HG03064 (cell line): ENCODE measurements at regions not wholly inside any gene's neighbourhood (a gene's known extent, or its start where the extent isn't known, plus 50 kb on each side); places are given as distances from the start of the nearest gene placed in this dataset.
"Not testable (repeated sequence)": the region's sequence is repeated elsewhere in the genome, so short reads cannot be mapped to it uniquely, and the experiment has no call there.

Experiments used
- ATAC-seq: cut with Tn5 transposase; IDR thresholded peaks from one replicate; pipeline ENCODE4 v1.9.1; 2021; ENCODE audit warnings: low read depth; ENCODE audit not compliant: unreplicated experiment

DNA sequence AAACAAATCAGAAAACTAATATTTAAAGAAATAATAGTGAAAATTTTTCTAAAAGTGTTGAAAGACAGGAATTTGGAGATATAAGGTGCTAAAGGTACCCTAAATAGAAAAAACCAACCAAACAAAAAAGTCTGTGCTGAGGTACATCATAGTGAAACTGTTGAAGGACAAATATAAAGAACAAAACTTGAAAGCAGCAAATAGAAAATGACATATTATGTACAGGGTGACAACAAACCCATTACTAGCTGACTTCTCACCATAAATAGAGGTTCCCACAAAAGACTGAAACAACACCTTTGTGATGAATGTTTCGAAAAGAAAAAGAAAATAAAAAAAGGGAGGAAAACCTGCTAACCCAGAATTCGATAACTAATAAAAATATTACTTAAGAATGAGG lies 502.5 kb upstream of the NECTIN3 start:
- no peak for ATAC-seq

DNA sequence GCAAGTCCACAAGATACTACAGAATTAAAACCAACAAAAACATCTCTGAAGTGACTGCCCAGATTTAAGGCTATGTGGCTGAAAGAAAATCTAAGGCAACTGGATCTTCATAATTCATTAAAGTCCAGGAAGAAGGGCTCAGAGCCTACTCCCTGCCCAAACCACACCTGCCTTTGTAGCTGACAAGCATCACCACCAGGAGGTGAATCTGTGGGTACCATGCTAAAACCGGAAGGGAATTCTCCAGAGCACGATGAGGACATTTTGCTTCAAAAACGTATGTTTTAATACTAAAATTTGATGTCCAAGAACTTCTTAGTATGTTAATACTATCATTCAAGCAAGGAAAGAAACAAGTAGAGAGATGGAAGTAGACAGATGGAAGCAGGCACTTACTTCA lies 495.9 kb upstream of the NECTIN3 start:
- ATAC-seq: no peak

DNA sequence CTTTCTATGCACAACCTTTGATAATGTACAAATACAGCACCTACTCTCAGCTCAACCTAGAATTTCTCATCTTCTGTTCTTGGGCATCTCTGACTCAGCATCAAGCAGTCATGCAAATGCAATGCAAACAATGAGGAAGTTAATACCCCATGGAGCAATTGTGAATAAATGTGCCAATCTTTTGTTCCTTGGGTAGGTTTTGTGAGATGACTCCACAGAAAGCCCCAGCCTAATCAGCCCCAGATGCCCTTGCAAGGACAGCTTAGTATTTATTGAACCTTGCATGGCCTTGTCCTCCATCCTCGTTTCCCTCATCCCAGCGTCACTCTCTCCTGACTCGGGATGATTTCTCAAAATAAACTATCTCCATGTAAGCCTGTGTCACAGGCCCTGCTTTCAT lies 494.7 kb upstream of the NECTIN3 start:
- ATAC-seq: no peak

DNA sequence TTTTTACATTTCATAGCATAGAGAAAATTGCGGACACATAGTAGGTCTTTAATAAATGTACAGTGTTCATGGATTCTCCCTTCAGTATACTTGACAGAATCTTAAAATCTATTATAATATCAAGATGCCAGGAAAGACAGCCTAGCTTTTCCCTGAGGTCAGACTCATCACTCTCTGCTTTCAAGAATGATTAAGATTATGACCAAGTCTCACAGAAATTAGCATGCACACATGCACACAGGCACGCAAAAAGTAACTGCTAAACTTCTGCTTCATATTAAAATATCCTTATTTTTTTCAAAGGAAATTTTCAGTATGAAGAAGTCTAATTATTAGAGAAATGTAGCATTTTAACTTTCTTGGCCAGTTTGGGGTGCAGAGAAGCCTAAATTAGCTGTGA lies 493.8 kb upstream of the NECTIN3 start:
- ATAC-seq: no peak

- no peak for ATAC-seq
These were observed 491.6 kb upstream of the NECTIN3 start for GRCh38 chr3:110579840-110580550.

- no peak for ATAC-seq
These were observed 488.2 kb upstream of the NECTIN3 start for GRCh38 chr3:110583373-110583935.

DNA sequence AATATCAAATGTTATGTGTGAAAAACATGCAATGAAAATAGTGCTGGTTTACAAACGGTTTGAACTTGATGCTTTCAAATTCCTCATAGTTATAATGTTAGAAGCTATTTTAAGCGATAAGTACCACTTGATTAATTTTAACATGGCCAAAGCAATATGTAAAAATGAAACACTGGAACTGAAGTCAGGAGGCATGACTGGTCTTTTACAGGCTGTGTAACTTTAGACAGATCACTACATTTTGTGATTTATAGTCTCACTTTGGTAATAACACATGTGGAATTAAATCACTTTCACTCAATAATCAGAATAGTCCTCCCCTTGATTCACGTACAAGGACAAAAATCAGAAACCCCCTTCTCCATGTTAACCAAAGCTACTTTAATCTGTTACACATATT lies 482.7 kb upstream of the NECTIN3 start:
- no peak for ATAC-seq

DNA sequence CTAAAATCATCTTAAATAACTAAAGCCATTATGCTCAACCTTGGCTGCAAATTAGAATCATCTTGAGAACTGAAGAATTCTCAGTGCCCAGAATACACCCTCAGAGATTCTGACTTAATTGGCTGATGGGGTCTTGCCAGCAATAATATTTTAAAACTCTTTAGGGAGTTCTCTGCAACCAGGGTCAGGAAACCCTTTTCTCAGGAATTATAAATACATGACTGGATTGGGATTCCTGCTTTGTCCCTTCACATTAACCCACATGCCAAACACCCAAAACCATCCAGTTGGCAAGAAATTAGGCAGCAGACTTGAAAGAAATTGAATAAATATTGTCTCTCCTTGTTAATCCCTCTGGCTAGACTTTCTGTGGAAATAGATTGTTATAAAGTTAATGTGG lies 482.3 kb upstream of the NECTIN3 start:
- no peak for ATAC-seq

DNA sequence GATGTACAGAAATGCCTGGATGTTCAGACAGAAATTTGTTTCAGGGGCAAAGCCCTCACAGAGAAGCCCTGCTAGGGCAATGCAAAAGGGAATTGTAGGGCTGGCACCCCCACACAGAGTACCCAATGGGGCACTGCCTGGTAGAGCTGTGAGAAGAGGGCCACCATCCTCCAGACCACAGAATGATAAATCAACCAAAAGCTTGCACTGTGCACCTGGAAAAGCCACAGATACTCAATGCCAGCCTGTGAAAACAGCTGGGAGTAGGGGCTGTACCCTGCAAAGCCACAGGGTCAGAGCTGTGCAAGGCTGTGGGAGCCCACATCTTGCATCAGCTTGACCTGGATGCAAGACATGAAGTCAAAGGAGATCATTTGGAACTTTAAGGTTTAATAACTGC lies 477.9 kb upstream of the NECTIN3 start:
- ATAC-seq: no peak

DNA sequence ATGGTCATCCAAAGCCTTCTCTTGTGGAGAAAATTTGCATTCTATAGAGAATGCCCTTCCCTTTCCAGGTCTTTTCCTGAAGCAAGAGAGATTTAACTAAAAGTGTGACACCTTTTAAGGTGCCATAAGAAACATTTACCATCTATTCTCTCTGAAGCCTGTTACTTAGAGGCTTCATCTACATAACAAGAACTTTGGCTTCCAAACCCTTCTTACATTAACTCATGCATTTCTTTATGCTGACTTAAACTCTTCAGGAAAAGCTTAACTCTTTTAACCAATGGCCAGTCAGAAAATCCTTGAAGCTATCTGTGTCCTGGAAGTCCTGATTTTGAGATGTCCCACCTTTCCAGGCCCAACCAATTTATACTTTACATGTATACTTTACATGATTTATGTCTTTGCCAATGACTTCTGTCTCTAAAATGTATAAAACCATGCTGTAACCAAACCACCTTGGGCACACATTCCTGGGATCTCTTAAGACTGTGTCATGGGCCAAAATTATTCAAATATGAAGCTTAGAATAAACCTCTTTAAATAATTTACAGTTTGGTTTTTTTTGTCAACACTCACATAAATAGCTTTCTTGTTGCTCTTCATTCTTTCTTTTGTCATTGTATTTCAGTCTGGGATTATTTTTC lies 472.6 kb upstream of the NECTIN3 start:
- ATAC-seq: no peak

GRCh38 chr3:110608566-110608965 lies 463.1 kb upstream of the NECTIN3 start:
- no peak for ATAC-seq

DNA sequence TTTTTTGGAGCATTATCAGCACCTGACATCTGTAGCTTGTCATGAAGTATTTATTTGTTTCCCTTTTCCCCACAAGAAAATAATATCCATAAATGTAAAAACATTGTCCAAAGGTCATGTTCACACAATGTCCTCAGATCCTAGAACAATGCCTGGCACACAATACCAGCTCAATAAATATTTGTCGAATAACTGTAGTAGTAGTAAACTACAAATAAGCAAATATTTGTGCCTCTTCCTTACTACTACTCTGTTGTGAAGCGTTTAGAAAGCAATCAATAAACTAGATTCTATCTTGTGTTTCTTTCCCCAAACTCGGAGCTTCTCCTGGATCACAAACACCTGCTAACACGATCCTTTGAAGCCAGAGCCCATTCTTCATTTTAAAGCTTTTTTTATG lies 459.6 kb upstream of the NECTIN3 start:
- ATAC-seq: no peak

GRCh38 chr3:110614186-110614585 lies 457.4 kb upstream of the NECTIN3 start:
- ATAC-seq: no peak

GRCh38 chr3:110615454-110615853 lies 456.2 kb upstream of the NECTIN3 start:
- no peak for ATAC-seq

- no peak for ATAC-seq
These were observed 452.9 kb upstream of the NECTIN3 start for GRCh38 chr3:110618512-110619226.

GRCh38 chr3:110620118-110620517 lies 451.5 kb upstream of the NECTIN3 start:
- ATAC-seq: no peak

- ATAC-seq: no peak
These were observed 448.0 kb upstream of the NECTIN3 start for GRCh38 chr3:110623571-110623970.

DNA sequence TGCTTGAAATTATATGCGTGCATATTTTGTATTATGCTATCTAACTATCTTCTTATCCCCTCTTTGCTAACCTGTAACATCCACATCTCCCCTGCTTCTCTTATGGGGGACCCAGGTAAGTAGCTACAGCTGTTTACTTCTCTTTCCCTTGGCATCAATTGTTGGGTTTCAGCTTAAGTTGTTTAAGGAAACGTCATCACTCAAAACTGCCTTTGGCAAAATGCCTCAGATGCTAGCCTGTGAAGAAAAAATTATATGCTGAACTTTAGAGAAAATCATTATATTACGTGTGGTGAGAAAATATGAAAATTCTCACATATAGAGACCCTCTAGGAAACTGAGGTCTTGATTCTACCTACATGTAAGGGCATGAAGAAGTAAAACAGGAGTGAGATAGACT lies 447.0 kb upstream of the NECTIN3 start:
- no peak for ATAC-seq

DNA sequence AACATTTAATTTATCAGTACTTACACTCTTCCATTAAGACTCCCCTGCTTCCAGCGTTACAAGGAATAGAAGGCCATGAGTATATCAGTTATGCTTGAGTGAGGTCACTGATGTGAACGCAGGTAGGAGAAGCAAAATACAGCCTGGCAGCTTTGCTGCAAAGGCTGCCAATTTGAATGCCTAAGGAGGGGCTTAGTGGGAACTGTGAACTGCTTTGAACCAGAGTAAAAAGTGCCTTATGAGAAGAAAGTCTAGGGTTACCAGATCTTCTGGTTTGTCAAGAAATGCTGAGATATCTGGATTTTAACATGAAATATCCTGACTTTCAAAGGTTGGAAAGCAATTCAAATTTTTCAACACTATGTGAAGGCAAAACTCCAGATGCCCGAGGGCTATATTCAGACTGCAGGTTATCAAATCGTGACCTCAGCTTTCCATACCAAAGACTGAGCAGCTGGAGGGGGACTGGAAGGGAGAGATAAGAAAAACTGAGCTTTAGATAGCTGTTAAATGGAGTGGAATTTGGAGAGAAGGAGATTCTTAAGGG lies 446.3 kb upstream of the NECTIN3 start:
- no peak for ATAC-seq

- ATAC-seq: not testable (repeated sequence)
These were observed 444.9 kb upstream of the NECTIN3 start for GRCh38 chr3:110626652-110627111.

- ATAC-seq: no peak
These were observed 442.8 kb upstream of the NECTIN3 start for GRCh38 chr3:110628650-110629301.
